ENCODE measurements at regions not wholly inside any gene's neighbourhood (a gene's known extent, or its start where the extent isn't known, plus 50 kb on each side); places are given as distances from the start of the nearest gene placed in this dataset.

DNA sequence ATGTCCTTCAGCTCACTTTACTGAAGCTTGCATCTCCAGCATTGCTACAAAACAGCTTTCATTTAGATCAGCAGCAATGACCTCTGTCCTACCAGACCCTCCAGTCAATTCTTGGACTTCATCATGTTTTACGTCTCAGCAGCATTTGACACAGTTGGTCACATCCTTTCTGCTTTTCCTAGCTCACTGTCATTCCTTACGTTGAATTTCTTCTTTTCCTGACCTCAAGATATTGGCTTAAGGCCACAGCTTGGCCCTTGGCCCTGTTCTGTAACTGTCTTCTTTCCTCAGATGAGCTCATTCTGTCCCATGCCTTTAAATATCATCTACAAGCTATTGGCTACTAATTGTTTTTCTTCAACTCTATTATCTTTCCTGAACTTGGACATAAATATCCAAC, 576.2 kb upstream of the KCNMB2 start:
- H3K9ac ChIP-seq (ENCODE audit: low read length) = no peak overlapping the region
- no peak overlapping the region for H3K4me2 ChIP-seq (ENCODE audit: low read length)
- no peaks in the 10 kb centered on the region for H3K27me3 ChIP-seq (ENCODE audit: insufficient read depth, low read depth, low read length)
- H3K36me3 ChIP-seq (ENCODE audit: insufficient read depth, low read length) = no peaks in the 10 kb centered on the region
- no peaks in the 10 kb centered on the region for H3K9me2 ChIP-seq (ENCODE audit: insufficient read depth, low read length)
- H3K4me3 ChIP-seq (ENCODE audit: low read length) = no peak overlapping the region
- no peak for TF ChIP-seq SMC3 (conservative IDR thresholded peaks at IDR 0.05; ENCODE audit: poor library complexity)
- TF ChIP-seq MXI1 (conservative IDR thresholded peaks at IDR 0.05; ENCODE audit: poor library complexity, severe bottlenecking) = no peak
- H3K79me2 ChIP-seq (replicated peaks; ENCODE audit: insufficient read depth, low read length) = no peaks in the 10 kb centered on the region
- no peaks in the 10 kb centered on the region for H3K9me3 ChIP-seq (ENCODE audit: low read length)
- no peak overlapping the region for H3K27ac ChIP-seq (ENCODE audit: low read length)
- no peaks in the 10 kb centered on the region for H4K20me1 ChIP-seq (ENCODE audit: insufficient read depth)
- H3F3A ChIP-seq (ENCODE audit: insufficient read depth, low read length, poor library complexity, severe bottlenecking) = no peaks in the 10 kb centered on the region
- no peak overlapping the region for H2AFZ ChIP-seq (ENCODE audit: low read depth, low read length)

GRCh38 chr3:177960722-177961121, 575.5 kb upstream of the KCNMB2 start:
- H3K36me3 ChIP-seq (ENCODE audit: insufficient read depth, low read length) = no peaks in the 10 kb centered on the region
- H3K9me2 ChIP-seq (ENCODE audit: insufficient read depth, low read length) = no peaks in the 10 kb centered on the region
- no peaks in the 10 kb centered on the region for H3K79me2 ChIP-seq (replicated peaks; ENCODE audit: insufficient read depth, low read length)
- no peaks in the 10 kb centered on the region for H3K27me3 ChIP-seq (ENCODE audit: insufficient read depth, low read depth, low read length)
- H3K9me3 ChIP-seq (ENCODE audit: low read length) = no peaks in the 10 kb centered on the region
- H2AFZ ChIP-seq (ENCODE audit: low read depth, low read length) = no peak overlapping the region
- no peak overlapping the region for H3K4me3 ChIP-seq (ENCODE audit: low read length)
- no peaks in the 10 kb centered on the region for H4K20me1 ChIP-seq (ENCODE audit: insufficient read depth)
- no peak overlapping the region for H3K4me2 ChIP-seq (ENCODE audit: low read length)
- no peak overlapping the region for H3K9ac ChIP-seq (ENCODE audit: low read length)
- TF ChIP-seq CTCF (IDR thresholded peaks at IDR 0.05; ENCODE audit: poor library complexity, severe bottlenecking) (no peak), EP300 (conservative IDR thresholded peaks at IDR 0.05; ENCODE audit: poor library complexity, severe bottlenecking) (no peak), EZH2 (IDR thresholded peaks at IDR 0.05; ENCODE audit: borderline replicate concordance, insufficient read depth, low read length, poor library complexity, severe bottlenecking) (no peak), TAF1 (IDR thresholded peaks at IDR 0.05; ENCODE audit: low read depth) (no peak), REST (IDR thresholded peaks at IDR 0.05; ENCODE audit: borderline replicate concordance) (no peak), SMC3 (conservative IDR thresholded peaks at IDR 0.05; ENCODE audit: poor library complexity) (no peak), RAD21 (conservative IDR thresholded peaks at IDR 0.05) (no peak), POLR2AphosphoS5 (IDR thresholded peaks at IDR 0.05) (no peak), MXI1 (conservative IDR thresholded peaks at IDR 0.05; ENCODE audit: poor library complexity, severe bottlenecking) (no peak)
- no peak overlapping the region for H3K27ac ChIP-seq (ENCODE audit: low read length)
- no peaks in the 10 kb centered on the region for H3F3A ChIP-seq (ENCODE audit: insufficient read depth, low read length, poor library complexity, severe bottlenecking)

DNA sequence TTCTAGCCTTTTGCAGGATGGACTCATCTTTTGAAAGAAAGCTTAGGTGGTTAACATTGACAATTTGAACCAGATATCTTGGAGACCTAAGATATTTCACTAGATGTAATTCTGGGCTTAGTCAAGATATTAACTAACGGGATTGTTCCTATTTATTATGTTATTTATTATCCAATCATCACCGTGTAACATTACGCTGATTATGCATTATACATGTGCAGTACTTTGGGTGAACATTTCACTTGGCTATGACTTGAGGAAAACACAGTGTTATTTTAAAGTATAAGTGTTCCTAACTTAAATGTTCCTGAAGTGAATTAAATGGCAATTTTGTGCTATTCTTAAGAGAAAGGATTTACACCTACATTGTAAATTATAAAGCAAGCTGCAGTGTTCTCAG, 574.5 kb upstream of the KCNMB2 start:
- no peaks in the 10 kb centered on the region for H4K20me1 ChIP-seq (ENCODE audit: insufficient read depth)
- H3K79me2 ChIP-seq (replicated peaks; ENCODE audit: insufficient read depth, low read length) = no peaks in the 10 kb centered on the region
- no peaks in the 10 kb centered on the region for H3K36me3 ChIP-seq (ENCODE audit: insufficient read depth, low read length)
- no peak overlapping the region for H3K4me3 ChIP-seq (ENCODE audit: low read length)
- TF ChIP-seq TAF1 (IDR thresholded peaks at IDR 0.05; ENCODE audit: low read depth) (no peak), EP300 (conservative IDR thresholded peaks at IDR 0.05; ENCODE audit: poor library complexity, severe bottlenecking) (no peak), CTCF (IDR thresholded peaks at IDR 0.05; ENCODE audit: poor library complexity, severe bottlenecking) (no peak), RAD21 (conservative IDR thresholded peaks at IDR 0.05) (no peak), EZH2 (IDR thresholded peaks at IDR 0.05; ENCODE audit: borderline replicate concordance, insufficient read depth, low read length, poor library complexity, severe bottlenecking) (no peak), SMC3 (conservative IDR thresholded peaks at IDR 0.05; ENCODE audit: poor library complexity) (no peak), REST (IDR thresholded peaks at IDR 0.05; ENCODE audit: borderline replicate concordance) (no peak), MXI1 (conservative IDR thresholded peaks at IDR 0.05; ENCODE audit: poor library complexity, severe bottlenecking) (no peak), POLR2AphosphoS5 (IDR thresholded peaks at IDR 0.05) (no peak)
- H2AFZ ChIP-seq (ENCODE audit: low read depth, low read length) = no peak overlapping the region
- H3K4me2 ChIP-seq (ENCODE audit: low read length) = no peak overlapping the region
- no peaks in the 10 kb centered on the region for H3K9me3 ChIP-seq (ENCODE audit: low read length)
- no peak overlapping the region for H3K27ac ChIP-seq (ENCODE audit: low read length)
- H3K27me3 ChIP-seq (ENCODE audit: insufficient read depth, low read depth, low read length) = no peaks in the 10 kb centered on the region
- no peaks in the 10 kb centered on the region for H3F3A ChIP-seq (ENCODE audit: insufficient read depth, low read length, poor library complexity, severe bottlenecking)
- H3K9me2 ChIP-seq (ENCODE audit: insufficient read depth, low read length) = no peaks in the 10 kb centered on the region
- no peak overlapping the region for H3K9ac ChIP-seq (ENCODE audit: low read length)

Data from neural cell (in vitro differentiated cells).